ENCODE measurements at regions not wholly inside any gene's neighbourhood (a gene's known extent, or its start where the extent isn't known, plus 50 kb on each side); places are given as distances from the start of the nearest gene placed in this dataset.

- TF ChIP-seq POLR2AphosphoS5 (IDR thresholded peaks at IDR 0.05; ENCODE audit: borderline replicate concordance, low read depth, low read length) (no peak), EZH2 (IDR thresholded peaks at IDR 0.05) (no peak), FOXP2 (optimal IDR thresholded peaks at IDR 0.05; ENCODE audit: control extremely low read depth, extremely low read length, insufficient read depth) (no peak)
Observed at GRCh38 chr22:49103314-49104059, 724.2 kb downstream of the BRD1 start.
